DOHH2 (cell line): ENCODE measurements at regions not wholly inside any gene's neighbourhood (a gene's known extent, or its start where the extent isn't known, plus 50 kb on each side); places are given as distances from the start of the nearest gene placed in this dataset.

Experiments used
- CTCF ChIP-seq: fragments of 200-600 bp; sonication (generic); IDR thresholded peaks from one replicate; pipeline ENCODE4 v1.5.1; 2014; ENCODE audit warnings: antibody characterized with exemption, mild to moderate bottlenecking, low read depth, low read length; ENCODE audit not compliant: poor library complexity, severe bottlenecking
- EZH2phosphoT487 ChIP-seq: fragments of 200-600 bp; sonication (generic); IDR thresholded peaks from 2 replicates; pipeline ENCODE4 v1.6.1; 2017; ENCODE audit warnings: borderline replicate concordance, mild to moderate bottlenecking, antibody characterized with exemption, low read length, moderate library complexity, mixed read lengths

- no peak for TF ChIP-seq CTCF
- no peak for TF ChIP-seq EZH2phosphoT487
Measured at GRCh38 chr4:133394971-133395627, 246.0 kb downstream of the PCDH10 start.
